HG02642 (cell line): ENCODE measurements at regions not wholly inside any gene's neighbourhood (a gene's known extent, or its start where the extent isn't known, plus 50 kb on each side); places are given as distances from the start of the nearest gene placed in this dataset.

Experiments used
- ATAC-seq: cut with Tn5 transposase; IDR thresholded peaks from one replicate; pipeline ENCODE4 v1.9.1; 2021; ENCODE audit warnings: mild to moderate bottlenecking; ENCODE audit not compliant: unreplicated experiment, poor library complexity

DNA sequence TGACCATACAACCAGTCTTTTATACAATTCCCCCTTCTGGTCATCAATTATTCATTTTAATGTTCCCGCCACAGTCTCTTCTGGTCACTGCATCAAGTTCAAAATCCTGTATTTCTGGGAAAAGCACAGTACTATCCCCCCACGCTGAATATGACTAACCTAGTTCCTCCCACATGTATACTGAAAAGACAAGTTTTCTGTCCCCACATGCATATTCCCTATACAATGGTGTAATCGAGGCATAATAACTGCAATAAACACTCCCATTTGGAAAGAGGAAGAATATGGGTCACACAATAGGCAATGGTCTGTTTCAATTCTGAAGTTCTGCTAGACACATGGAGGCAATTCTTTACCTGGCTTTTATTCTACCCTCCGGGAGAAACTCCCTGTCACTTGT, 344.9 kb downstream of the EFNA5 start:
- no peak for ATAC-seq

DNA sequence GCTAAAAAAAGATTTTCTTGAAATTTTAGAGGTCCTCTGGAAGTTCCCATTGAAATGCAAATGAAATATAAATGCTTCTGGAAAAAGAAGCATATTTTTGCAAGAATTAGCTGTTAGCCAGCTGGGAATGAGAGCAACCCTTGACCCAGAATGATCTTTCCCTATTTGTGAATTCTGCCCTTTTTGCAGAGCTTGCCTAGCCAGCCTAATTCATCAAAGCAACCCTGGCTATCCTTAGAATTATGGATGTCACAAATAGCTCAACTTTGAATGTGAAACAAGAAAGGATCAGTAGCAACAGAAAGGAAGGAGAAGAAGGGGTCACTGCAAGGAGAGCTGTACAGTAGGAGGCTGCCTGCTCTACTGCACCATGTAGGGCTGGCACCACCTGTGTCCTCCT, 345.9 kb downstream of the EFNA5 start:
- ATAC-seq = no peak

DNA sequence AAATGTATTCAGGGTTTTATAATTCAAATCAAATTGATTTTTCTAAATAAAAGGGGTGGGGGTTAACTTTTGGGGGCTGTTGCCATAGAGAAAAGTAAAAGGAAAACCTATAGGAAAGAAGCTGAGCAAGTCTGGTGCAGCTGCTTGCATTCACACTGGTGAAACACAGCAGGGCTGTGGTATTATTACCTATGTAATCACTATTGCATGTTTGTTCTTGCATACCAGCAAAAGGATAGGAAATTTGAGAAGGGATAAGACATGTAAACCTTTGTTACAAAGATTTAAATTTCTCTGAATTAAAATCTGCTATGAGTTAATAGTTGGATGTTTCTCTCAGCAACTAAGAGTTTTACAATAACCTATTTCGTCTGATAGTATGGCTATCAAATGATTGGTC, 346.7 kb downstream of the EFNA5 start:
- no peak for ATAC-seq

DNA sequence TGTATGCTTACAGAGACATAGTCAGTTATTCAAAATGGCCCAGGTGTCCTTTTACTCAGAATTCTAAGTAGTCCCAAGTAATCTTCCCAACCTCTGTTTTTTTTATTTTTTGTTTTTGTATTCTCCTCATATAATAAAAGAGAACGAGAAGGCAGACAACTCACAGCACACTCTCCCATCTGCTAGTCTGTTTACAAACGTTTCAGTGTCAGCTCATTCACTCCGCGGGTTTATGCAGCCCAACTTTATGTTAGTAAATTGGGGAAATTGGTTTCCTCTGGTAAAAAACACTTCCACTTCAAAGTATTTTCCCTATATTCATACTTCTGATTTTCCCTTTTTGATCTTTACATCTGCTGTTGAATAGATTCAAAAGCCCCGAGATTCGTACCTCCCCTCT, 347.2 kb downstream of the EFNA5 start:
- no peak for ATAC-seq

DNA sequence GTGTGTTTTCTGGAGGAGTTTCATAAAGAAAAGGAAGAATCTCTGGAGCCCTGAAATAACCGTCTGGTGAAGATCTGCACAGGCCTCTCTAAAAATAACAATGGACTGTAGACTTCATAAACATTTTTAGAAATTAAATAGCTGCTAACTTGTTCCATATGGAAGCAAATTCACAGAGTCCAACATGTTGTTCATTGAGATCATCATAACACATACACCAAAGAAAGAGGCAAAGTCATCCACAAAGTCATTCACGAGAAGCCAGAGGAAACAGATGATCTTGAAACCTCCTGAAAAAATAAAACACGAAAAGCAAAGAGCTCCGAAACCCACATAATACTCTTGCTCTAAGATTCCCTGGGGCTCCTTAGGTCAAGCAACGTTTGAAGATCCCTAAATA, 347.8 kb downstream of the EFNA5 start:
- no peak for ATAC-seq

DNA sequence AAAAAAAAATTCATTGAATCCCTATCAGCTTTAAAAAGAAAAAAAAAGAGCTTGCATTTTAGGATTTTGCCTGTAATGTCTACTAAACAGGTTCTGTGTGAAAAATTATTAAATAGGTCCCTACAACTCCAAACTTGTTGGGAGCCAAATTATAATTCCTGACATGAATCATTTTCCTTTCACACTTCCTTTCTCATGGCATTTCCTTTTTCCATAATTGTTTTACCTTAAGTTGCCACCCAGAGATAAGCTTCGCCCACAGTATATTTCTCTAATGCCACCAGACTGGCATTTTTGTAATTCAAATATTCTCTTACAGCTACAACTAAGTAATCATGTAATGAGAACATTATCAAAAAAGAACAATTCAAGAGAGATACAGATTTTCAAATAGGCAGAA, 348.8 kb downstream of the EFNA5 start:
- ATAC-seq = no peak

DNA sequence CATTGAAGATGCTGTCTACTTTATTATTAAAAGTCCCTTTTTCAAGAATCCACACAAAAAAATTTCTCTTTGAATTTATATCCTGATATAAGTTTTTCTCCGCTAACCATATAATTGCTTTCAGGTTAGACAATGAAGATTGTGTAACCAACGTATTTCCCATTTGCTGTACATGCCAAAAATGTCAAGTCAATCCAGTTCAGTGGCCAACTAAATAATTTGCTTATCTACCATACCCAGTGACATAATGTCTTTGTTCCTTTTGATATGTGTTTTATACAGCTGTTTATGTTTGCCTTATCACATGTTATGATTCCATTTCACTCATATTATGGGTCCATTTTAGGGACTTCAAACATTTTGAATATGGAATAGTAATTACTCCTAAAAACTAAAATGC, 349.9 kb downstream of the EFNA5 start:
- ATAC-seq = no peak

DNA sequence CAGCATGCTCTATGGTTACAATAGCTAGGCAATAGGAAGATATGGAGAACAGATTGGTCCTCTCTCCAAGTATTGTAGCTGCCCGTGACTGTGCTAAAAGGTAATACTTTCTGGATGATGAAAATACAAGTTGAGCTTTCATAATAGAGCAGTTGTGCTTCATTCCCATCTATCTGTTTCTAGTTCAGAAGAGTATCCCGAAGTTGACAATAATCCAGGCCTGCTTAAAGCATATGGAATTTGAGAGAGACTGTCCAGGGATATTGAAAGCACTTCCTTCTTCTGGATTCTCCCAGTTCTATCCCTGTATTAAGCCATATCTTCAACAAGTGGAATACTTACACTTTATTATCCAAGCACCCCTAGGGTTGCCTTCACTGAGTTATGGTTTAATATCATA, 350.4 kb downstream of the EFNA5 start:
- no peak for ATAC-seq

DNA sequence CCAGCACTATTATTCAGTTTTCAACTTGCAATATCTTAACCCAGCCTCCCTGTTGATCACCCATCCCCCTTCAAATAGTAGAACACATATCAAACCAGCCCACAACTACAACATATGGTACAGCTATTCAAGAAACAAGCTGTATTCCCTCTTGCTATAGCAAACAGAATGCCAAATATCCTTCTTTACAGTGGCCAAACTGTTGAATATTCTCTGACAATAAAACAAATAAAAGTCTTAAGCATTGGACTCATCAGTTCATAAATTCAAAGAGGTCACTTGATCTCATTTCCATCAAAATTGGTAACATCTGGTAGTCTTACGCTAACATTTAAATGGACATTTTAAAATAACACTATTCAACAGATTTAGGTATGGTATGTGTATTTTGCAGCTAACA, 350.8 kb downstream of the EFNA5 start:
- ATAC-seq = no peak

DNA sequence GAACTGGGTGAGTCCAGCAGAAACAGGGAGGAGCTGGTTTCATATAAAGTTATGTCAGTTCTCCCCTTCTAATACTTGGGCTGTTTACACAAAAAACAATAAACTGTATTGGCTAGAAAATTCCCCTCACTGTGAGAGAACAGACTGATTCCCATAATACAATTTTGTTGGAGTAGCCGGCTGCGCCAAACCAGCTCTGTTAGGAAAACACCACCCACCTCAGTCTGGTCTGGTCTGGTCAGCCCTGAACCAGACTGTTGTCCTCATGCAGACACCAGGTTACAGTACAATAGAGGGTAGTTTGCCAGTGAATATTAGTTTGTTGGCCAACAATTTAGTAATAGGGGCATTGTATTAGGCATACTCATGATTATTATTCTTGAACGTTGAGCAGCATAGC, 356.4 kb downstream of the EFNA5 start:
- ATAC-seq = no peak

DNA sequence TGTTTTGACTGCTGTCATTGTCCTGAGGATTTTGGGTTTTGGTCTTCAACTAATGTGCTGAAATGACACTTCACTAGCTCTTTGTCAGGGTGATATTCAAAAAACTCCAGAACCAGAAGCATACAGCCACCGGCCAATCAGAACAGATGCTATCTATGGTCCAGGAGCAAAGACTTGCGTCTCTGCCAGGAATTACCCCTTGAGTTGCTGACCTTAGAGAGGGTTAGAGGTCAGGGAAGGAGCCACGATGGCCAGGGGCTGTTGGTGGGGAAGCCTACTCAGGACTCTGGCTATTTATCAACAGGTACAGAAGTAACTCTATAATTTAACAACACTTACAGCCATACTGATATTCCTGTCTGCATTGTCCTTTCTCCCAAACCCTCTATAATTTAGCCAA, 356.8 kb downstream of the EFNA5 start:
- no peak for ATAC-seq

DNA sequence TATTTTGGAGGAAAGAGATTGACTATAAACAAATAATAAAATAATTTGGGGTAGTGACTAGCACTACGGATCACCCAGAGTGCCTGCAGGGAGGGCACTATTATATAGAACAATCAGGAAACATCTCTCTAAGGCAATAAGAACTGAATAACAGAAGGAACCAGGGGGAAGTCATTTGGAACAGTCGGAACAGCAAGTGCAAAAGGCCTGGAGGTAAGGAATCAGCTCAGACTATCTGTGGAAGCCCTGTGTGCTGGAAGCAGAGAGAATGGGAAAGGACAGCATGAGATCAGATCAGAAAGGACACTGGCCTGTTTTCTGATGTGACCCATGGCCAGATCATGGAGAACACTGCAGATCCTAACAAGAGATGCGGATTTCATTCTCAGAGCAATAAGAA, 357.6 kb downstream of the EFNA5 start:
- ATAC-seq = no peak

DNA sequence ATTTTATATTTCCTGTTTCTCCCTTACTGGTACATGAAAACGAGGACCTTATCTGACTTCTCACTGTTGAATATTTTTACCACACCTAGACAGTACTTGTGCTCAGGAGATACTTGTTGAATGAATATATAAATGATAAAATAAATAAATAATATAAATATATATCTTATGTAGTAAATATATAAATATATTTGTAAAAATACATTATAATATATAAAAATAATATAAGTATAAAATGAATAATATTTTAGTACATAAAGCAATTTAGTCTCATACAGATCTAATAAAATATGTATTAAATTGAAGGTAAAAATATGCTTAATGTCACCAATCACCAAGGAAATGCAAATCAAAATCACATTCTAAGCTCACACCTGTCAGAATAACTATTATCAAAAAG, 360.6 kb downstream of the EFNA5 start:
- no peak for ATAC-seq

DNA sequence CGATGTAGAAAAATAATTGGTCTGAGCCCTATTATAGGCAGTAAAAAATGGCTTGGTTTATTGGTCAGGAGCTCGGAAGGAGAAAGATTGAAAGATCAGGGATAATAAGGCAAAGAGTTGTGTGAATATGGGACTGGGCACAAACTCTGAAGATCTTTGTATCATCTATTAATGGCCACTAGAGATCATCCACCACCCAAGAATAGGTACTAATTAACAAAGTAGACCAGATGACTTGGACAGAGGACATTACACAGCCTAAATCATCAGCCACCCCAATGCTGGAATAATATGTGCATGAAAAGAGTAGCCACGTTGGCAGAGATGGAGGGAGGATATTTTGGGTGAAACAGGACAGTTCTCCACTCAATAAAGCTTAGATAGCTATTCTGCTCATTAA, 364.1 kb downstream of the EFNA5 start:
- no peak for ATAC-seq

DNA sequence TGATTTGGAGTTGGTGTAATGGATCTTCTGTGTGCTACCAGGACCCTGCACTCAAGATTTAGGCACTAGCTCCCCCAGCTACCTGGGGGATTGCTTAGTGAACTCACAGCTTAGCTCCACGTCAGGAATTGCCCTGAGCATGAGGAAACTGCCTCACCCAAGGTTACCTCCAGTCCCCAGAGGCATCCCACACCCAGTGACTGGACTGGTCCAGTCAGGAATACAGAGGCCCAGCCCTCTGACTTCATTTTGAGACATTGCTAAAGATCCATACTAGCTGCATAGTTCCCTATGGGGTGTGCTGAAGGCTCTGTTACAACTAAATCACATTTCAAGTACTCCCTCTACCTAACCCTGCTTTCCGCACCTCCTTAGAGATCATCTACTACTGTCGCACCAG, 364.7 kb downstream of the EFNA5 start:
- no peak for ATAC-seq

DNA sequence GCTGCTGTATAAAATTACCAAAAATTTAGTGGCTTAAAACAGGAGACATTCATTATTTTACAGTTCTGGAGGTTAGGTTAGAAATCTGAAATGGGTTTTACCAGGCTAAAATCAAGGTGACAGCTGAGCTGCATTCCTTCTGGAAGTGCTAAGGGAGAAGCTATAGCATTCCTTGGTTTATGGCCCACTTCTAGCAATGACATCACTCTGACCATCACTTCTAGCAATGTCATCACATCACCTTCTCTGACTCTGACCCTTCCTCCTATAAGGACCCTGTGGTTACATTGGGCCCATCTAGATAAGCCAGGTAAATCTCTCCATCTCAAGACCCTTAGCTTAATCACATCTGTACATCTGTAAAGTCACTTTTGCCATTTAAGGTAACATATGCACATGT, 366.1 kb downstream of the EFNA5 start:
- no peak for ATAC-seq

DNA sequence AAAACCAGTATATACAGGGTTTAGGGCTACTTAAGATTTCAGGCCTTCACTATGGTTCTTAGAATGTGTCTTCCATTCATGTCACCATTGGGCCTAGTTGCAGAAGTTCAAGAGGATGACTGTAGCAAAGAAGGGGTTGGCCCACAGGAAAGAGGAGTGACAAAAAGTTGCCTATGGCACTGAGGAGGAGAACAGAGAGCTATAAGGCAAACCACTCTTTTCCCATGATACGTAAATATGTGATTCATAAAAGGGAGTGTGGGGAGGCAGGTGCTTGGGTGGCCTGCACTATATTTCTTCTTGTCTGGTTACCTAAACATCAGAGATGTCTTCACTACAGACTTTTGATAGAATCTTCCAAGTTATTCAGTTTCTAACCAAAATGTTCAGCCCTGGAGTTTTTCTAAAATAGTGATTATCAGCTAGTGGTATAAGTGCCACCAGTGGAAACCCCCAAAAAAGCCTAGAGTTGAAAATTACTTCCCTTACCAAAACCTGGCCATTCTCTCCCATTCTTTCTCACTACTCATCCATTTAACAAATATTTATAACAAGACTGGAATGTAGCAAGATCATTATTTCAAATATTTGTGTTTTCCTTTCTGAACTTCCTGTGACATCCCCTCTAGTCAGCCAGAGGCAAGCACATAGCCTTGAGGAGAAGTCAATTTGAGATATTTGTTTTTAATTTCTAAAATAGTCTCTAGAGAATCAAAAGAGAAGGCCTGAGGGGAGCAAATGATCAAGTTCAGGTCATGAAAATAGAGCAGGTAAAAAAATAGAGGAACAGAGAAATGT, 367.4 kb downstream of the EFNA5 start:
- no peak for ATAC-seq

DNA sequence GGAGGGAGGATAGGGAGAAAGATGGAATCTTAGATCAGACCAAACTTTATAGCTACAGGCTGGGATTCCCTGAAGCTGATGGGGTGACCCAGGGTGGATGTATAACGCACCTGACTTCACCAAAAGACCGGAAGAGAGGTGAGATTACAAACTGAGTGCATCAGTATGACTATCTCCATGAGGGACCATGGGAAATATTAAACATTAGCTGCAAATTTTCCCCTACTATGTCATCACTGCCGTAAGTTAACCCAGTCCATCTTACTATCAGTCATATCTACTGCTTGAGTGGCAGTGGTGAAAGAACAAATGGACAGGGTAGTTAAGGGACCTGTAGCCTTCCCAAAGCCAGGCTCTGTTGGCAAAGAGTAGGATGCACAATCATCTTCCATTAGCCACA, 368.3 kb downstream of the EFNA5 start:
- ATAC-seq = peak; percentile 64

DNA sequence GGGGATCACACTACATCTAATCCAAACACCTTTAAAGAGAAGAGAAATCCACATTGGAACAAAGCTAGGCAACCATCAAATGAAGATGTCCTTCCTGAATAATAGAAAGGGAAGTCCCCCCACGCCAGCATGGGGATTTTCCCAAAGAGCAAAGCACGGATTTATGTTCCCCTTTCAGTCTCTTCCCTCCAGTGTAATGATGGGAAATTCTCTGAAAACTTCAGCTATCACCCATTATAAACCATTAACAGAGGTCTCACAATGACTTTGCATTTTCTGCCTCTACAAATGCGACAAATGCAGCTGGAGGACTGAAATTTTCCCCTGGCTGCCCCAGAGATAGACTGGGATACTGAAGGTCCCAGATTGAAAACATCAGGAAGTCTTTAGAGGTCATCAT, 368.7 kb downstream of the EFNA5 start:
- peak; percentile 35 for ATAC-seq

DNA sequence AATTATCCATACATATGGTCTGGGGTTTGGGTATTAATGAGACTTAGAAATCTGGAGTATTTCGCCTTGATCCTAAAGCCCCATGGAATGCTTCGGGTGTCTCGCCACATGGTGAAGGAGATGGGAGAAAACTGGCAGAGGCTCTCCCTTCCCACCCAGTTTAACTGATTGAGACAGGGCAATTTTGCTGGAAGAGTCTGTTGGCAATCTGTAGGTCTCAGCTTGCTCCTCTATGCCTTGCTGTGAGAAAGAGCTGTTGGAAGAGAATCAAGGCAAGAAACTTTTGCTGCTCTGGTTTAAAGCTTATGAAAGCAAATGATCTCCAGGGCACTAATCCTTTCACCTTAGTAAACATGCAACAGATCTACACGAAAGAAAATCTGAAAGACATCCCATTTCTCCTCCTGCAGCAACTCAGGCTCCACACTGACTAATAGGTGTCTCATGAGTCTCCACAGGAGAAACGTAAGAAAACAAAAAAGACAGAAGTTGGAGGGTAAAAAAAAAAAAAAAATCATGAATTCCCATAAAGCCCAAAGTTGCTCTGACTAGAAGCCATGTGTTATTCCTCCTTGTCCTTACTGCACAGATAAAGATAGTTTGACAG, 369.9 kb downstream of the EFNA5 start:
- no peak for ATAC-seq

DNA sequence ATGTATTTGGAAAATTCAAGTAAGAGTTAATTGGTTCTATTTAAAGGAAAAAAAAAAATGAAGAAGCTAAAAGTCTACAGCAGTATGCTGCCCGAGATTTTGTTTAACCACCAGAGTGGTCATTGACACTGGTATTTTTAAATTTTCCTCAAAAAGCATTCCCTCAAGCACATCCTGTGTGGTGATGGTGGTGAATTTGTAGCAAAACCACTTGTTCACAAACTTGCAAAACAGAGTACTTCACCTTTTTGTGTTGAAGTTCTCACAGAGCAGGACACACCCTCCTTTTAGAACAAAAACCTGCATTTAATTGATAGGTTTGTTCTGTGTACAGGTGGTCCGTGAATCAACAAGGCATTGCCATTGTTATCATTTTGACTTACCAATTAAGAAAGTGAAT, 374.2 kb downstream of the EFNA5 start:
- ATAC-seq = no peak

DNA sequence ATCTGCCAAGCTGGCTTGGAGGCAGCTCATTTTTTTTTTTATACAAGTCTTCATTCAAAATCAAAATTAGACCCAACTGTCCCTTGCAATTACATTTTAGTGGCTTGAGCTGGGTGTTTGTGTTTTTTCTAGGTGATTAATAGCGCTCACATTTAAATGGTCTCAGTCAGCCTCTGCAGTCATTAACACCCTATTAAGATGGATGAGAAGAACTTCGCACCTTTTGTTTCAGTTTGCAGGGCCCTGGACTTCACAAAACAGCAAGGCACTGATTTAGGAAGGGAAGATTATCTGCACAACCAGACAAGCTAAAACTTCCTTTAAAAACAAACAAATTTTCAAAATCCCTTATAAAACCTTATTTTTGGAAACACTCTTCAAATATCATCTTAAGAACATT, 374.8 kb downstream of the EFNA5 start:
- ATAC-seq = no peak
